GM18520 (cell line): ENCODE measurements at regions not wholly inside any gene's neighbourhood (a gene's known extent, or its start where the extent isn't known, plus 50 kb on each side); places are given as distances from the start of the nearest gene placed in this dataset.
A peak's percentile ranks its signal among the peaks of the same experiment; 100 is the strongest.
"Not testable (repeated sequence)": the region's sequence is repeated elsewhere in the genome, so short reads cannot be mapped to it uniquely, and the experiment has no call there.

Experiments
- ATAC-seq: cut with Tn5 transposase; IDR thresholded peaks from one replicate; pipeline ENCODE4 v1.9.1; 2021; ENCODE audit not compliant: unreplicated experiment

DNA sequence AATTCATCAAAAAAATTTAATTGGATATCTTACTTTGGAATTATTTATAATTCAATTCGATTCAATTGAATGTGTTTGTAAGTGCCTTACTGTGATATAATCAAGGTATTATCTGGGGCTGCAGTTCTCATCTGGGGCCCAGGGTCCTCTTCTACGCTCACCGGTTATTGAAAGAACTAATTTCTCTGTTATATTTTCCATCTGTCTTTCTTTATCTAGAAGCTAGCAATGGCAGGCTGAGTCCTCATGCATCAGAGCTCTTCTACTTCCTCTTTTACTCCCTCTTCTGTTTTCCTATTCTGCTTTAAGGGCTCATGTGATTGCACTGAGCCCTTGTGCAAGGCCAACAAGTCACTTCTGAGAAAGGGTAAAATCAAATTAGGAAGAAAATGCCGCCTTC is 315.6 kb downstream of the RAD51AP2 start:
- not testable (repeated sequence) for ATAC-seq

DNA sequence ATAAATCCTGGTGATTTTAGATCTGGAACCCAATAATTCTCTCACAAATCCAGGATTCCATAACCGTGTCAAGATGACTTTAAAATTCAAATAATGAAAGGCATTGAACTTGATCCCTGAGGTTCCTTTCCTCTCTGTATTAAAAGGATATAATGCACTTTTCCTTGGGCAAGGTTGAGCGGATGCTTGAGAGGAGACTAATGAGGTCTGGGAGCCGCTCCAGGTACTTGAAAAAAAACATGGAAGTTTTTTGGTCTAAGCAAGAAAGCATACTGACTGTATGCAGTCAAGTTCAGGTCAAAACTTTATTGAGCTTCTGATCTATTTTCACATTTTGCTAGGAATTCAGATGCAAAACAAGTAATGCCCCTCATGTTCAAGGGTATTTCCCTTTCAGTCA is 318.5 kb downstream of the RAD51AP2 start:
- no peak for ATAC-seq

DNA sequence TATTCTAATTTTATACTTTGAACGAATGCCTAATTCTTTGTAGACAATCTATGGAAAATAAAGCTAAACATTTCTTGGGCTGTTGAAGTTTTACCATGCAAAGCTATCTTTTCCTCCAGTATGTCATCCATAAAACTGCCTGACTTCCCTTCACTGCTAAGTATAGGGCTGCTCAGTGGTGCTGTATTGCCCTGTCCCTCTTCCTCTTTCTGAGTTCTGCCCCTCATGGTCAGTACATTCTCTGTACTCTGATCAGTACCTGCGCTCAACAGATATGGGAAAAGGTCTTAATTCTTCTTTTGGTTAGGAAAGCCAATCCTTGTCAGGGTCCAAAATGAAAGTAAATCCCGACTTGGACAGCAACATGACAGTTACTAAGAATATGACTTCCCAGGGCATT is 321.9 kb downstream of the RAD51AP2 start:
- no peak for ATAC-seq

DNA sequence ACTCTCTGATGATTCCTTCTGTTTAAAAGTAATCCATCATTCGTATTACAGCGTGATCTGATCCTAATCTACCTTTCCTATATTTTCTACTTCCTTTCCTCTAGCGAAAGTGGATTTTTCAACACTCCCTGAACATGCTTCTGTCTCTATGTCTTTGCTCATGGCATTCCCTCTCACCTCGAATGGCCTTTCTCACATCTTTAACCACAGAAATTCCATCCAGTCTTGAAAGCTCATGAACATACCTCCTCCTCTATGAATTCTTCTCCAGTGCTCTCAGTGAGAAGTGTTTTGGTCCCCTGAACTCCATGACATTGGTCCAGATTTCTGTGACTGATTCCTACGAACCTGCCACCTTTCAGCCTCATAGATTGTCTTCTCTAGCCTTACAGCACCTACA is 323.2 kb downstream of the RAD51AP2 start:
- no peak for ATAC-seq

DNA sequence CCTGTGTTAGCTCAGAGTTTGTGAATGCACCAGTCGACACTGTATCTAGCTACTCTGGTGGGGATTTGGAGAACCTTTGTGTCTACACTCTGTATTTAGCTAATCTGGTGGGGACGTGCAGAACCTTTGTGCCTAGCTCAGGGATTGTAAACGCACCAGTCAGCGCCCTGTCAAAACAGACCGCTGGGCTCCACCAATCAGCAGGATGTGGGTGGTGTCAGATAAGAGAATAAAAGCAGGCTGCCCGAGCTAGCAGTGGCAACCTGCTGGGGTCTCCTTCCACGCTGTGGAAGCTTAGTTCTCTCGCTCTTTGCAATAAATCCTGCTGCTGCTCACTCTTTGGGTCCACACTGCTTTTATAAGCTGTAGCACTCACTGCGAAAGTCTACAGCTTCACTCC is 324.2 kb downstream of the RAD51AP2 start:
- ATAC-seq: no peak

DNA sequence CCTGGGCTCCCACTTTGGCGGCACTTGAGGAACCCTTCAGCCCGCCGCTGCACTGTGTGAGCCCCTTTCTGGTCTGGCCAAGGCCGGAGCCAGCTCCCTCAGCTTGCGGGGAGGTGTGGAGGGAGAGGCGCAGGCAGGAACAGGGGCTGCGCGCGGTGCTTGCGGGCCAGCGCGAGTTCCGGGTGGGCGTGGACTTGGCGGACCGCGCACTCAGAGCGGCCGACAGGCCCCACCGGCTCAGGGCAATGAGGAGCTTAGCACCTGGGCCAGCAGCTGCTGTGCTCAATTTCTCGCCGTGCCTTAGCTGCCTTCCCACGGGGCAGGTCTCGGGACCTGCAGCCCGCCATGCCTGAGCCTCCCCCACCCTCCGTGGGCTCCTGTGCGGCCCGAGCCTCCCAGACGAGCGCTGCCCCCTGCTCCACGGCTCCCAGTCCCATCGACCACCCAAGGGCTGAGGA is 324.8 kb downstream of the RAD51AP2 start:
- not testable (repeated sequence) for ATAC-seq

DNA sequence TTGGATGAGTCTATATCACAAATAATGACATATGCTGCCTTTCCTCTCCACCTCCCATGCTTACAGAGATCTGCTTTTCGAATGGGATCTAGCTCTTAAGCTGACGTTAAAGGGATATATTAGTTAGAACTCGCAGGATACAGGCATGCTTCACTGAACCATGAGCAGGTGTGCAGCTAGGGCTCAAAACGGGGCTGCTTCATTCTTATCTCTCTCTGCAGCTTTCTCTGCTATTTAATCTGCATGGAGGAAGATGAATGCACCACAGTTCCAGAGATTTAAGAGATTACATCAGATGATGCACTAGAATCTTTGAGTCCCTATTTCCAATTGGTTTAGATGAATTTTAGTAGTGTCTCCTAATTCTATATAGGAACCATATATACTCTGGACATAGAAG is 327.0 kb downstream of the RAD51AP2 start:
- no peak for ATAC-seq

DNA sequence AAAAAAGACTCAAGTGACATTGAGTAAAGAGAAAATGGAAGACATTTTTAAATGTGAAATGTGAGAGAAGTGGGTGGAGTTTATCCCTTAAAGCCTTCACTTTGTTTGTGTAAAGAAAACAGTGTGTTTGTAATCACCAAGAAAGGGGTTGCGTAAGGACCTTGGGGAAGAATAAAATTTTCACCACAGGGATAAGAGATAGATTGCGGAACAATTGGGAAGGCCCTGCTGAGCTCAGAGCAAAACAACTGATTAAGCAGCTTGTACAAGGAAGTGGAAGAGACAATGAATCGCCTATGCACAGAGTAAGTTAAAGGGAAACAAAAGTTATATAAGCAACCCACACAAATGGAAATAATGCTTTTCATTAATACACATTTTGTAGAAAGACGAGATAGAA is 327.7 kb downstream of the RAD51AP2 start:
- ATAC-seq: no peak

DNA sequence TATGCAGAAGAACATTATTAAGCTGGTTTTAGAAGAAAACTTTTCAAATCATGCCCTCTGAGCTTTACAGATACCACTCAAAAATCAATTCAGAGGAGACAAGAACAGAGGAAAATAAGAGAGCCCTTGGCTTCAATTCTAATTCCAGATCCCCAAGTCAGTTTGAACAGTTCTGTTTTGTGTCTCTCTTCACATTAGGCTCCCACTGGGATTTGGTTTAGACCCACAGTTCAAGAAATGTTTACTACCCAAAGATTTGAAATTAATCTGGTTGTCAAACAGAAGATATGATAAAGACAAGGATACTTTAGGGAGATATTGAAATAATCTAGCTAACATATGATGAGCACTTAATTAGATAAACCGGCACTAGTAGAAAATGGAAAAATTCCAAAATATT is 329.5 kb downstream of the RAD51AP2 start:
- ATAC-seq: no peak

DNA sequence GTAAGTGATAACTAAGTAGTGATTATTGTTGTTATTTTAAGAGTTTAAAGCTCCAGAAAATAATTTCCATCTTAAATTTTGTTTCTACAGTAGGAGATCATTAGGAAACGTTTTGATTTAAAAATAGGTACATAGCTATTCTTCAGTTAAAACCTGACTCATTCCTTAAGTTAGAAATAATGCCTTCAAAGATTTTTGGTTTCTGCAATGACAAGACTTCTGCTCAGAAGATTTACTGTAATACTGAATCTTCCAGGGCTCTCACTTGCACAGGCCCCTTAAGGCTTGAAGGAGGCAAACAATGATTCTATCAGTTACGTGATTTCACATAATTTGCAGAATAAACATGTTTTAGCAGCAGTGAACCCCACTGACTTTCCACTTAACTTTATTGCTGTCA is 333.7 kb downstream of the RAD51AP2 start:
- no peak for ATAC-seq

DNA sequence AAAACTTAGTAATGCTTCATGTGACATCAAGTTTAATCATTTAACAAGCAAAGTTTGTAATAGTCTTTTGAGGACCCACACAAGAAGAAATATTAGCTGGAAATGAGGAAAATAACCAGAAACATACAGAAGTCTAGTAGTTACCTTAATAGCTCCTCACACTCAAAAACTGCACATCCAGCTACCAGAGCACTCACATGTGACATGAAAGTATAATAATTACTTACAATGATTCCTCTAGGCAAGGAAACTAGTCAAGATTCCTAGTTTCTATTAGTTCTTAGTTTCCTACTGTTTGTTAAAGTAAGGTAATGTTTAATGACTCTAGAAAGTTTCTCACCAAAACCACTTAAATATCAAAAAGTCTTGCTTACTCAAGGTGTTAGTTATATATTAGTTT is 335.8 kb downstream of the RAD51AP2 start:
- ATAC-seq: no peak

DNA sequence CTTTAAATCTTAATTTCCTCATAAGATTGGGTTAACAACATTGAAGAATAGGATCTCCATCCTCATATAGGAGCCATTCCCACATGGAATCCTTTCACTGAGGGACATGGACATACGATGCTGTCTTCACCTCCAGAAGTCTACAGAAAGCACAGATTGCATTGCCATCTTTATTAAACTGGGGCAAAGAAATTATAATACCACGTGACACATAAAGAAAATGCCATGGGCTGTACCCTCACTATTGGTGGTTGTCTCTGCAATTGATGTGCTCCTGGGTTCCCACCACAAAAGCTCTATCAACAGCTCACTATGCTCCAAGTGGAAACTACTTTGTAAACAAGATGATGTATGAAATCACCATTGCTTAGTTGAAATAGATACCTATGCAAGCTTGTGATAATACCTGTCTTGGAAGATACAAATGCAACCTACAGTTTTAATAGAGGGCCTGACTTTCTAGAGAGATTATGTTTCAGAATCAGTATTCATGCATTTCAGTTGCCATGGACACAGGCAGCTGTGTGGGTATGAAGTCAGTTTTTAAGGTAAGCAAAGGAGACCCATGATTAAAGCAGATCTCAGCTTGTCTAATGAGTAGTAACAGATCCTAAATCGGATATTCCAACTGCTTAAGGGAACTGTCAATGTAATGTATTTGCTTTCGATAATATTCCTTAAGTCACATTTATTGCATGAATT is 337.0 kb downstream of the RAD51AP2 start:
- no peak for ATAC-seq

DNA sequence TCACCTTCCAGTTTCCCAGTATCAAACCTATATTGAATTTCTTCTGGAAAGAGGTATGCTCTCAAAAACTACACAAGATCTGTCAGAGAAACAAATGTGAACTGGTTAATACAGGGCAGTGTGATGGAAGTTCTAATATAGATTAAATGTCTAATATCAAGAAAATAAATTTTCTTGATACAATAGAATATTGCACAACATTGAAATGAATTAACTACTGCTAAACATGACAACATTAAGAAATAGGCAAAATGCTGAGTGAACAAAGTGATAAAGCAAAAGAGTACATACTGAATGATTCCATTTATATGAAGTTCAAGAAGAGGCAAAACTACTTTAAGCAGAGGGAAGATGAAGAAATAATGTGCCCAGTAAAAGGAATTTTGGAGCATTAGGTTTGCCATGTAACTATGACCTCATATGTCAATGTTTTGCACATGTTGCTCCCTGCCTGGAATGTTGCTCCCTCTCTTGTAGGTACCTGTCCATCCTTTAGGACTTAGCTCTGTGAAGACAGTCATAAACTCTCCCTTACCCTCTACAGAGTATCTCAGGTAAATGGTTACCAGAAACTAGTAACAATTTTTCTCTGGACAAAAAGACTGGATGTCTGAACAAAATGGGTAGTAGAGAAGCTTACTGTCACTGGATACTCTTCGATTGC is 339.0 kb downstream of the RAD51AP2 start:
- ATAC-seq: no peak

DNA sequence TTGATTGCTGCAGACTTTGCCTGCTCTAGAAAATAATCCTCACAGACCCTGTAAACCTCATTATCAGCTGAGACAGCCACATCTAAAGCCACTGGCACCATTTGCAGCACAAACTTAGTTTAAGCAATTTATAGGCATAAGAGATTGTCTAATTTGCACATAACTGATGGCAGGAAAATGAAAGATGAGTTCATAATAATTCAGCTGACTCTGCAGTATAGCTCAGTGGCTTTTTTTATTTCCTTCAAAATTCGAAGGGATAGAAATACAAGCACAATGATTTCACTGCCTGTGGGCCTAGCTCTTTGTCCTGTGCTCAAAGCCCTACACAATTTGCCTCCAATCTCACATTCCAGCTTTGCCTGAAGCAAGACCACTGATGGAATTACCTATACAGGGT is 341.2 kb downstream of the RAD51AP2 start:
- ATAC-seq: no peak

DNA sequence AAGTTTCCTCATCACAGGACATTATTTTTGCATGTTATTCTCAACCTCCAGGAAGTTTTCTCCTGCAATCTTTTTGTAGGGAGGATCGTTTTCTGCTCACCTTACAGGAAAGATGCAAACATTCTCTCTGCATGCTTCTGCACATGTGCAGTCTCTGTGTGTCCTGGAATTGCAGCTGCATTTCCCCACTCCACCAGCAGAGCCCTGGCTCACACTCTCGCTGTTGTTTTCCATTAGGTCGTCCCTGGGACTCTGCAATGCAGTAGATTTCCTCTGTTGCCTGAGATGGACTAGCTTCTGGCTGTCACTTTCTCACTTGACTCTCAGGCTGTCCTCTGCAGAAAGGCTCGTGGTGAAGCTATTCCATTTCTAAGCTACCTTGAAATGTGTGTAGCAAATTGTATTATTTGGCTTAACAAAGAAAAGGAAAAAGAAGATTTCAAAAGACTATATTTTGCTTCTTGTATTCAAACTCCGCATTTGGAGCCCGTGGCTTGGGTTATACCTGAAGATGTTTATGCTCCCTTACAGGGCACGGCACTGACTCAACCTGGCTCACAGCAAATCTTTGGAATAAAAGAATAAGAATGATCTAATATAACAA is 346.7 kb downstream of the RAD51AP2 start:
- ATAC-seq: no peak

DNA sequence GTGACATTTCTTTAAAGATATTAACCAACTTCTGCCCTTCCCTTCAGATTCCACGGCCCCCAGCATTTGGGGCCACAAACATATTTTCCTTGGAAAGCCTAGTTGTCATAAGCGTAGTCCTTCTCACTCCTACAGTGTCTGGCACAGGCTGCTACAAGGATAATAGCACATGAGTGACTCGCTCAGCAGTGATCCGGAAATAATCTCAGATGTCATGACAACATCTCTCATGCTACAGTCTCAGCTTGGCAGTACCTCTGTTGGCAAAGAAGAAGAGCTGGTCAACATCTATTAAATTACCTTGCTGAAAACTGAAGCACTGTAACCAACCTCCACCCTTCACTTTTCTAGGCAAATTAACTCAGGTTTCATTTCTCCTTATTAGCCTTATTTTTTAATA is 351.7 kb downstream of the RAD51AP2 start:
- ATAC-seq: no peak

DNA sequence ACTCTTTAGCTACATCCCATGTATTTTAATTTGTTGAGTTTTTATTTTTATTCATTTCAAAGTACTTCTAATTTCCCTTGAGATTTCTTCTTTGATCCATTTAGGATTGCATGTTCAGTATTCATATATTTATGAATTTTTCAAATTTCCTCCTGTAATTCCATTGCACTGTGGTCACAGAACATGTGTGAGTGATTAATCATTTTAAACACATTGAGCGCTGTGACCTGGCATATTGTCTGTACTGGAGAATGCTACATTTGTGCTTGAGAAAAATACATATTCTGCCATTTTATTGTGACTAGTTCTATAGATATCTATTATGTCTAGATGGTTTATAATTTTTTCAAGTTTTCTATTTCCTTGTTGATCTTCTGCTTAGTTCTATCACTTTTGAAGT is 353.7 kb downstream of the RAD51AP2 start:
- no peak for ATAC-seq

DNA sequence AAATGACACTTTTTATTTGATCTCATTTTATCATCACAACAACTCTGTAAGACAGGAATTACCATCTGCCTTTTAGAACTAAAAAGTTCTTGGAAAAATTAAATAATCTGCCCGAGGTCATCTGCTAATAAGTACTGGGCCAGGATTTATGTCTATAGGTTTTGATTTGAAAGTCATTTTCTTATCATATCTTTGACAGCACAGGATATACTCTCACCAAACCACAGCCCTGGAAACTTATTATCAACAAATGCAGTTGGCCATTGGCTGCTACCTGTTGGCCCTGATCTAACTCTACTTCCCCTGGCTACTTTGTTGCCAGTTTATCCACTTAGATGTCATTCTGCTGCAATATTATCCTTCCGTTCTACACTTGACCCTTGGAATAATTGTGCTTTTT is 354.6 kb downstream of the RAD51AP2 start:
- ATAC-seq: no peak

DNA sequence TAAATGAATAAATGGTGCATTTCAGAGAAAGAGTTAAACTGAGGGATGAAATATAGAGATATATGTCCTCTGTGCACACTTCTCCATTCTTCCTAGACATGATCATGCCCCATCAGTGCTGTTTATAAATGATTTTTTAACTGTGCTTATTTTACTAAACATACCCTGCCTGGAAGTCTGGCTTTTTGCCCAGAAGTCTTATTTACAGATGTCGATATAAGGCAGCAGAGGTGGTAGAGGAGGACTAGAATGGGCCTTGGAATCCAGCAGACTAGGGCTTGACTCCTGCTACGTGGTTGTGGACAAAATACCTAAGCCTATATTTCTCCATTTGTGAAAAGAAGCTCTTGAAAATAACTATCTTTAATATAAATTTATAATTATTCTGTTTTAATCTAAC is 355.5 kb downstream of the RAD51AP2 start:
- ATAC-seq: no peak

DNA sequence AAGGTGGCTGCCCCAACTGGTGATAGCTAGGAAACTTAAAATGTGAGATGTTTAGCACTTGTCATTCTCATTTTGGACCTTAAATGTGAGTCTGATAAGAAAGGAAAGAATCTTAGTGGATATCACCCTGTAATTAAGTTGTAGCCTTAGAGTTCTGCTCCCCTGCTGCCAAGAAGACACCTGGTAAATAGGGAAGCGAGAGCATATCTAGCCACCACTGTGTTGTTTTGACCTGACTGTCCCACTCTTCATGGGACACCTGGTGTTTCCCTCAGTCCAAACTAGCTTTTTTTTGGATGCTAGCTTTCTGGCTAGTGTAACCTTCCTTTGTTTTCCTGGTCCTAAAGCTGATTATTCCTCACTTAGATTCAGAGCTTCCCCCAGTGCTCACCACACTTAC is 357.6 kb downstream of the RAD51AP2 start:
- ATAC-seq: peak; percentile 45

DNA sequence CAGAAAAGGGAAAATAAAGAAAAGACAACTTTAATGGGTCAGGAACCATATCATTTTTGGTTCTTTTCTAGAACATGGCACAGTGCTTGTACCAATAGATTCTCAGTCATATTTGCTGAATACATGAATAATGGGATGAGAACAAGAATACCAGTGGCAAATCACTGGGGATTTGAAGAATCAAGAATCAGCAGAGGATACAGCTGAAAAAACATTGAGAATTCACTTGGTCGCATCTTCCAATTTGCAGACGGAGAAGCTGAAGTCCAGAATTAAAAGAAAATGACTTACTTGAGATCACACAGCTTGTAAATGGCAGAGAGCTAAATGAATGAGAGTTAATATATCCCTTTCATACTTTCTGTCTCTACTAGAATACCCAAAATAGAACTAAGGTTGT is 362.2 kb downstream of the RAD51AP2 start:
- ATAC-seq: no peak

DNA sequence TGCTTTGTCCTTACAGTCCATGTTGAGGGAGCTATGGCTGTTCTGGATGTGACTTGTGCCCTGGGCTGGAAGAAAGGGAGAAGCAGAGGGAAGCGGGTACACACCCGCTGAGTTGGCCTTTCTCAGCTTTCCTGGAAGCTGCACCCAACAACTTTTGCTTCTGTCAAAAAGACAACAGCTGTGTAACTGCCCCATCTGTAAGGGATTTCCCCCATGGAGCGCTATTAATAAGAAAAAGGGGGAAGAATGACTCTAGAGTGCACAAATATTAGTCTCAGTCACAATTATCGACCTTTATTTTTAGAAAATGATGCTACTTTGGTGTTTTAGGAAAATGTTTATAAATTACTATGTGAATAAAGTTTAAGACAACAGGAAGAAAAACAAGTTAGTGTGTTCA is 368.3 kb downstream of the RAD51AP2 start:
- no peak for ATAC-seq
